SHP77 (cell line): ENCODE measurements at regions not wholly inside any gene's neighbourhood (a gene's known extent, or its start where the extent isn't known, plus 50 kb on each side); places are given as distances from the start of the nearest gene placed in this dataset.
"Not testable (repeated sequence)": the region's sequence is repeated elsewhere in the genome, so short reads cannot be mapped to it uniquely, and the experiment has no call there.

Source experiments
- DNase-seq, 2 experiments: peaks; one replicate each; lab custom pipeline; 2025; lab: John Stamatoyannopoulos, UW

GRCh38 chr21:20261364-20261763 lies 736.8 kb upstream of the NCAM2 start:
- no peak for DNase-seq

- no peak for DNase-seq
Observed at GRCh38 chr21:20265707-20266440, 732.3 kb upstream of the NCAM2 start.

- DNase-seq, result no peak
Observed at GRCh38 chr21:20266441-20266710, 731.8 kb upstream of the NCAM2 start.

GRCh38 chr21:20270365-20271055 lies 727.7 kb upstream of the NCAM2 start:
- no peak for DNase-seq

GRCh38 chr21:20272791-20273362 lies 725.3 kb upstream of the NCAM2 start:
- DNase-seq, result no peak

GRCh38 chr21:20276377-20276776 lies 721.8 kb upstream of the NCAM2 start:
- no peak for DNase-seq

GRCh38 chr21:20276954-20277353 lies 721.3 kb upstream of the NCAM2 start:
- DNase-seq, result no peak

GRCh38 chr21:20283836-20284235 lies 714.4 kb upstream of the NCAM2 start:
- DNase-seq, result no peak

GRCh38 chr21:20292280-20292679 lies 705.9 kb upstream of the NCAM2 start:
- no peak for DNase-seq

GRCh38 chr21:20292854-20293253 lies 705.4 kb upstream of the NCAM2 start:
- DNase-seq, result not testable (repeated sequence)

GRCh38 chr21:20301395-20301794 lies 696.8 kb upstream of the NCAM2 start:
- DNase-seq, result no peak

GRCh38 chr21:20302084-20302483 lies 696.1 kb upstream of the NCAM2 start:
- no peak for DNase-seq

- DNase-seq, result no peak
Observed at GRCh38 chr21:20306836-20307235, 691.4 kb upstream of the NCAM2 start.

GRCh38 chr21:20308586-20309315 lies 689.5 kb upstream of the NCAM2 start:
- no peak for DNase-seq

- DNase-seq, result peak; percentile 15 to 43
Observed at GRCh38 chr21:20311234-20311787, 686.9 kb upstream of the NCAM2 start.

- no peak for DNase-seq
Observed at GRCh38 chr21:20313013-20313412, 685.2 kb upstream of the NCAM2 start.

- no peak for DNase-seq
Observed at GRCh38 chr21:20315042-20315441, 683.2 kb upstream of the NCAM2 start.

- no peak for DNase-seq
Observed at GRCh38 chr21:20329636-20330035, 668.6 kb upstream of the NCAM2 start.

GRCh38 chr21:20330652-20331051 lies 667.6 kb upstream of the NCAM2 start:
- DNase-seq, result no peak

- DNase-seq, result no peak
Observed at GRCh38 chr21:20334585-20334984, 663.6 kb upstream of the NCAM2 start.

GRCh38 chr21:20341431-20341830 lies 656.8 kb upstream of the NCAM2 start:
- no peak for DNase-seq

- no peak for DNase-seq
Observed at GRCh38 chr21:20343186-20343585, 655.0 kb upstream of the NCAM2 start.

- DNase-seq, result no peak
Observed at GRCh38 chr21:20351138-20351537, 647.1 kb upstream of the NCAM2 start.
